HL-60 (cell line): ENCODE measurements at regions not wholly inside any gene's neighbourhood (a gene's known extent, or its start where the extent isn't known, plus 50 kb on each side); places are given as distances from the start of the nearest gene placed in this dataset.

Experiments
- DNase-seq, 2 experiments: peaks; one replicate each; pipeline ENCODE4 v3.0.0-alpha.2; 2010 to 2020; ENCODE audit warnings: low read depth in 1 of 2, low spot score in 1 of 2
- H3K27ac ChIP-seq: fragments of 250-450 bp; sonication (Bioruptor Pico); replicated peaks from 2 replicates; pipeline ENCODE4 v1.5.1; 2020; ENCODE audit warnings: mild to moderate bottlenecking, moderate library complexity
- H3K27me3 ChIP-seq: fragments of 250-450 bp; sonication (Bioruptor Pico); 2 replicates; pipeline ENCODE4 v1.5.1; 2021; ENCODE audit warnings: mild to moderate bottlenecking, moderate library complexity; ENCODE audit not compliant: insufficient read depth, poor library complexity, severe bottlenecking
- H3K4me3 ChIP-seq: replicated peaks from 2 replicates; pipeline ENCODE4 v1.5.1; 2011; ENCODE audit warnings: mild to moderate bottlenecking, control low read depth, low read length; ENCODE audit not compliant: insufficient read depth
- CTCF ChIP-seq: IDR thresholded peaks from one replicate; pipeline ENCODE4 v1.5.1; 2011; ENCODE audit warnings: low read length, control low read depth, inconsistent platforms; ENCODE audit not compliant: insufficient read depth
- GABPA ChIP-seq: IDR thresholded peaks from 2 replicates; pipeline ENCODE4 v1.6.1; 2012; ENCODE audit warnings: low read depth
- POLR2AphosphoS5 ChIP-seq: IDR thresholded peaks from 2 replicates; pipeline ENCODE4 v1.6.1; 2012; ENCODE audit warnings: low read depth
- REST ChIP-seq: IDR thresholded peaks from 2 replicates; pipeline ENCODE4 v1.6.1; 2012; ENCODE audit warnings: low read depth; ENCODE audit not compliant: insufficient replicate concordance
- SPI1 ChIP-seq: IDR thresholded peaks from 2 replicates; pipeline ENCODE4 v1.6.1; 2012; ENCODE audit warnings: low read depth, mild to moderate bottlenecking, borderline replicate concordance

GRCh38 chr6:6906570-6907213 lies 201.1 kb upstream of the RREB1 start:
- no peak overlapping the region for H3K27ac ChIP-seq
- no peak overlapping the region for H3K4me3 ChIP-seq
- no peaks in the 10 kb centered on the region for H3K27me3 ChIP-seq
- TF ChIP-seq SPI1 (no peak), POLR2AphosphoS5 (no peak), GABPA (no peak), REST (no peak), CTCF (no peak)
- DNase-seq: no peak

GRCh38 chr6:6907286-6907685 lies 200.5 kb upstream of the RREB1 start:
- TF ChIP-seq CTCF (no peak), POLR2AphosphoS5 (no peak), REST (no peak), SPI1 (no peak), GABPA (no peak)
- H3K4me3 ChIP-seq: no peak overlapping the region
- no peaks in the 10 kb centered on the region for H3K27me3 ChIP-seq
- H3K27ac ChIP-seq: no peak overlapping the region
- no peak for DNase-seq

GRCh38 chr6:6908121-6908520 lies 199.6 kb upstream of the RREB1 start:
- DNase-seq: no peak
- H3K4me3 ChIP-seq: no peak overlapping the region
- no peaks in the 10 kb centered on the region for H3K27me3 ChIP-seq
- TF ChIP-seq GABPA (no peak), REST (no peak), SPI1 (no peak), CTCF (no peak), POLR2AphosphoS5 (no peak)
- no peak overlapping the region for H3K27ac ChIP-seq
